GM12801 (cell line): ENCODE measurements at regions not wholly inside any gene's neighbourhood (a gene's known extent, or its start where the extent isn't known, plus 50 kb on each side); places are given as distances from the start of the nearest gene placed in this dataset.

Experiments used
- TF ChIP-seq, protein P1 (sequence below): IDR thresholded peaks from one replicate; pipeline ENCODE4 v1.5.1; 2011; ENCODE audit warnings: control low read depth; ENCODE audit not compliant: insufficient read length; ENCODE audit errors: extremely low read depth

DNA sequence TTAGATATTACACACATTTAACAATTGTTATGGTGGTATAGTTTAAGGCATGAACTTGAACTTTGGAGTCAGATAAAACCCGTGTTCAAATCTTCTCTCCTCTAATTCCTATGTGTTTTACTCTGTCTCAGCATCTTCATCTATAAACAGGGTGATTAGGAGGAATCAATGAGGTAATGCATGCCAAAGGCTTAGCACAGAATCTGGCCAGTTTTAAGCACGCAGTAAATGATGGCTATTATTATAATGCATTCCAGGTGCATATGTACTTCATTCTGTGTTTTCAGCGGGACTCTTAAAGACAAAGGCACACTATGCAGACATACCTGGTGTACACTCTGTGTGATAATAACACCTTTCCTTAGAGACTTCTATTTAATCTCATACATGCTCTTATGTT, 88.0 kb upstream of the FRY start:
- TF ChIP-seq, protein P1, sequence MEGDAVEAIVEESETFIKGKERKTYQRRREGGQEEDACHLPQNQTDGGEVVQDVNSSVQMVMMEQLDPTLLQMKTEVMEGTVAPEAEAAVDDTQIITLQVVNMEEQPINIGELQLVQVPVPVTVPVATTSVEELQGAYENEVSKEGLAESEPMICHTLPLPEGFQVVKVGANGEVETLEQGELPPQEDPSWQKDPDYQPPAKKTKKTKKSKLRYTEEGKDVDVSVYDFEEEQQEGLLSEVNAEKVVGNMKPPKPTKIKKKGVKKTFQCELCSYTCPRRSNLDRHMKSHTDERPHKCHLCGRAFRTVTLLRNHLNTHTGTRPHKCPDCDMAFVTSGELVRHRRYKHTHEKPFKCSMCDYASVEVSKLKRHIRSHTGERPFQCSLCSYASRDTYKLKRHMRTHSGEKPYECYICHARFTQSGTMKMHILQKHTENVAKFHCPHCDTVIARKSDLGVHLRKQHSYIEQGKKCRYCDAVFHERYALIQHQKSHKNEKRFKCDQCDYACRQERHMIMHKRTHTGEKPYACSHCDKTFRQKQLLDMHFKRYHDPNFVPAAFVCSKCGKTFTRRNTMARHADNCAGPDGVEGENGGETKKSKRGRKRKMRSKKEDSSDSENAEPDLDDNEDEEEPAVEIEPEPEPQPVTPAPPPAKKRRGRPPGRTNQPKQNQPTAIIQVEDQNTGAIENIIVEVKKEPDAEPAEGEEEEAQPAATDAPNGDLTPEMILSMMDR: no peak

DNA sequence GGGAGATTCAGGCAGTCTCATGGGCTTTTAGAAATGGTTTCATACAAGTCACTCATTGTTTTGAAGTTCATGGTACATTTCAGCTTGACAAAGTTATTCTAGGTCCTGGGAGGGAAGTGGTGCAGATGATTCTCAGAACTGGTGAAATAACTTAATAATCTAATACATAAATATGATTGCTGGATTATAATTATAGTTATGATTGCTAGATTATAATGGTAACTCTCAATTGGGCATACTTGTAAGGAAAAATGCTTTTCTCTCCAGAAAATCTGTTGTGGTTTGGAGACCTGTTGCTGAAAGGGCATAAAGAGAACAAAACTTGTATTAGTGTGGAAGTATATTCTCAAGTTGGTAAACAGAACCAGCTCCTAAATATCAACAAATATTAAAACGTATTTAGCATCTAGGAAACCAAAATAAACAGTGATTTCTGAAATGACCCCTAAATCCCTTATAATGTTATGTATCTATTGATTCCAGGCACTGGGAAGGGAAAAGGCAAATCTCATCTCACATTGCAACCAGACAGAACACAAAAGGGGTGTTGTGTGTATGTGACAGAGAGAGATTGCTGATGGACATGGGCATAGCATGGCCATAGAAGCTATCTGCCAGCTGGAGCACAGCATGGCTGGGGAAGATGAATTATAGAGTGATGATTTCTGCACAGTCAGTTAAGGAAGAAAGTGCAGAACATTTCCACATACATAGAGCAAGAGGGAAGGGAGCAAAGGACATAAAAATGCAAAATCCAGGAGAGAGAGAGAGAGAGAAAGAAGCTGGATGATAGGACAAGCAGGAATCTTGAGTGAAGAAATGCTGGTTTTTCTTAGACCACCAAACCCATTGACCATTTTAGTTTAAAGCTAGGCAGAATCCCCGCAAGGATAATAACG, 87.1 kb upstream of the FRY start:
- TF ChIP-seq, protein P1: no peak

DNA sequence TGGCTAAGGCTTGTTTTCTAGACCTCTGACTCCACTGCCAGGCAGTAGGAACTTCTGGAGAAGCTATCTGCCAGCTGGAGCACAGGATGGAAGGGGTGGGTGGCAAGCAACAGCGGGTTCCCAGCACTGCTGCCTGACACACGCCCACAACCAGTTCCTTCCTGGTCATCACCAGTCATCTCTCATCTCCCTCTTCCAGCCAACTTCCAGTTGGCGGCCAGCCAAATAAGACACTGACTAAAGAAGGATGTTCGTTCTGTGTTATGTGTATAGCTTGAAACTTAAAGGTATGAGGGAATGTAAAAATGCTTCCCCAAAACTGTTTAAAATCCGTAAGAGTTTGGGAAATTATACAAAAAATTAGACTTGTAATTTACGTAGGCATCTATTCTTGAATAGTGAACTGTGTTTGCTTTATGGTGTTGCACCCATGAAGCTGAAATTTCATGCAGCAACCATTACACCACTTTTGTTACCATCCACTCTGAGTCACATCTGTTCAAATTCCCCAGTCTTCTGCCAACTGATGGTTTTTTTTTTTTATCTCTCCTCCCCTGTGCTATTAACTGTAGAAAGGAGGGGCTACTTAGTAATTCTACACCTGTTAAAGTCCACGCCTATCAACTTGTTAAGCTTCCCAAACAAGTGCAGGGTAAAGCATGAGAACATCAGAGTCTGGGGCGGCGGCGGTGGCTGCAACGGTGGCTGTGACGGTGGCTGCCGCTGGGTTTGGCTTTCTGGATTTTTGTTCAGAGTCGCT, 86.2 kb upstream of the FRY start:
- TF ChIP-seq, protein P1: no peak

- TF ChIP-seq, protein P1: no peak
These were observed 85.3 kb upstream of the FRY start for GRCh38 chr13:31946091-31946770.

- TF ChIP-seq, protein P1: no peak
These were observed 84.5 kb upstream of the FRY start for GRCh38 chr13:31947105-31947504.

DNA sequence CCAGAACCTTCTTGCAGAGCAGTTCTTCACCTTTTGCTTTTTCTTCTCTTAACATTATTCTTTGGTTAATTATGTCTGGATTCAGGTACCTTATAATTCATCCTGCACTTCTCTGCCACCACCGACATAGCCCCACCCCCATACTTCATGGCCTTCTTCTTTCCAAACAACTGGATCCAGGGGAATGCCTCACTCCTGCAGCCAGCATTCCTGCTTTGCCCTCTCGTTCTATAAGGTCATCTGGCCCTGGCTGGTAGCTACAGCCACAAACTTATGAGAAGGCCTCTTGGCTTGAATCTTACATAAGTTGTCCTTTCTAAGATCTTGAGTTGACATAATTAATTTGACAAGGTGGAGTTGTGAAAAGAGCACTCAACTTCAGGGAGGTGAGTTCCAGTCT, 84.1 kb upstream of the FRY start:
- TF ChIP-seq, protein P1: no peak

DNA sequence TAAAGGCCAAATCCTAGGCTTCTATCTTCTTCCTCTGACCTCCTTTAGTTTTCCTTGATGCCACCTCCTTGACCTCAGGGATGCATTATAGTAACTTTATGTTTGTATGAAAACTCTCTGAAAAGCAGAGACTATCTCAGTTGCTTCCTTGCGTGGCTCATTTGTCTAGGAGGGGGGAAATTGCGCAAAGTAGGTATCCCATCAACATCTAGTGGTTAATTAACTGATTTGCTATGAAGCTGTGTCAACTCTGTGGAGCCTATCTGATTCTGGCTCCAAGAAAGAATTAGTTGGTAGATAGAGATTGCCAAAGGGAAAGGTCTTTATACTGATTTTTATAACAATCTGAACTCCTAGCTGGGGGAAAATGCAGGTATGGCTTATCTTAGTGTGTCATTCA, 82.1 kb upstream of the FRY start:
- TF ChIP-seq, protein P1: no peak
